GM12865 (cell line): ENCODE measurements at regions not wholly inside any gene's neighbourhood (a gene's known extent, or its start where the extent isn't known, plus 50 kb on each side); places are given as distances from the start of the nearest gene placed in this dataset.
A peak's percentile ranks its signal among the peaks of the same experiment; 100 is the strongest.

ENCODE experiments used
- DNase-seq: peaks from one replicate; pipeline ENCODE4 v3.0.0; 2010; ENCODE audit warnings: low read depth
- H3K4me3 ChIP-seq: 2 replicates; pipeline ENCODE4 v1.5.1; 2011; ENCODE audit warnings: mild to moderate bottlenecking, low read depth, low read length, control low read depth
- TF ChIP-seq, protein P1 (sequence below): IDR thresholded peaks from 2 replicates; pipeline ENCODE4 v1.5.1; 2011; ENCODE audit warnings: low read length, control low read depth, low read depth, inconsistent platforms; ENCODE audit not compliant: insufficient read depth; ENCODE audit errors: missing control alignments

DNA sequence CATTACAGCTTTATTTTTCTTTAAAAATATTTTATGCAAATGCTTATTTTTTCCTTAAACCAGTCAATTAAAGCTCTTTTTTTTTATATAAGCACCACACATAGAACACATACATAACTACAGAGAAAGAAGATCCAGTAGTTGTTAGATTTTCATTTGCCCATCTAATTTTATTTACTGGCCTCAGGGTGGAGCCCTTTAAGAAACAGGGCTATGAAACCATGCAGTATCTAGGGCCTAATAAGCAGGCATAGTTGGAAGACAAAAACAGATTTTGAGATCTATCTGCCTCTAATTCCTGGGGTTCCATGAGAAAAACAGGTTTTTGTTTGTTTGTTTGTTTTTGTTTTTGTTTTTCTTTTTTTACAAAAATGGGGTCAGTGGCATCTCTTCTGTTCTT lies 120.6 kb downstream of the BCHE start:
- TF ChIP-seq, protein P1, sequence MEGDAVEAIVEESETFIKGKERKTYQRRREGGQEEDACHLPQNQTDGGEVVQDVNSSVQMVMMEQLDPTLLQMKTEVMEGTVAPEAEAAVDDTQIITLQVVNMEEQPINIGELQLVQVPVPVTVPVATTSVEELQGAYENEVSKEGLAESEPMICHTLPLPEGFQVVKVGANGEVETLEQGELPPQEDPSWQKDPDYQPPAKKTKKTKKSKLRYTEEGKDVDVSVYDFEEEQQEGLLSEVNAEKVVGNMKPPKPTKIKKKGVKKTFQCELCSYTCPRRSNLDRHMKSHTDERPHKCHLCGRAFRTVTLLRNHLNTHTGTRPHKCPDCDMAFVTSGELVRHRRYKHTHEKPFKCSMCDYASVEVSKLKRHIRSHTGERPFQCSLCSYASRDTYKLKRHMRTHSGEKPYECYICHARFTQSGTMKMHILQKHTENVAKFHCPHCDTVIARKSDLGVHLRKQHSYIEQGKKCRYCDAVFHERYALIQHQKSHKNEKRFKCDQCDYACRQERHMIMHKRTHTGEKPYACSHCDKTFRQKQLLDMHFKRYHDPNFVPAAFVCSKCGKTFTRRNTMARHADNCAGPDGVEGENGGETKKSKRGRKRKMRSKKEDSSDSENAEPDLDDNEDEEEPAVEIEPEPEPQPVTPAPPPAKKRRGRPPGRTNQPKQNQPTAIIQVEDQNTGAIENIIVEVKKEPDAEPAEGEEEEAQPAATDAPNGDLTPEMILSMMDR: no peak
- DNase-seq: no peak
- no peak overlapping the region for H3K4me3 ChIP-seq

DNA sequence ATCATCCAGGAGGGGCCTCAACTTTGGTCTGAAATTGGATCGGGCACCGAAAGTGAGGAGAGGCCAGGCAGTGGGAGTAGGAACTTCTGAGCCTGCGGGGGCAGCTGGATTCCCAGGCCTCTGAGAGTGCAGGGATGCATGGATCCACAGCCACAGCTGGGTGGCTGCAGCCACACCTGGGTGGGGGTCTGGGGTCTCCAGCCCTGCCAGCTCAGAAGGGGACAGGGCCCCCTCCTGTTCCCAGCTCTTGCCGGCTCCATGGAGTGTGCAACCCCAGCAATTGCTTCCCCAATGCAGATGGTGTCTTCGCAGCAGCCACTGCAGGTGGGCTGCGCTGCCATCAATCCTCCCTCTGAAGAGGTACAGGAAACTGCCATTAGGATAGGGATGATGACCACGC lies 123.7 kb downstream of the BCHE start:
- no peak overlapping the region for H3K4me3 ChIP-seq
- TF ChIP-seq, protein P1: no peak
- DNase-seq: no peak

DNA sequence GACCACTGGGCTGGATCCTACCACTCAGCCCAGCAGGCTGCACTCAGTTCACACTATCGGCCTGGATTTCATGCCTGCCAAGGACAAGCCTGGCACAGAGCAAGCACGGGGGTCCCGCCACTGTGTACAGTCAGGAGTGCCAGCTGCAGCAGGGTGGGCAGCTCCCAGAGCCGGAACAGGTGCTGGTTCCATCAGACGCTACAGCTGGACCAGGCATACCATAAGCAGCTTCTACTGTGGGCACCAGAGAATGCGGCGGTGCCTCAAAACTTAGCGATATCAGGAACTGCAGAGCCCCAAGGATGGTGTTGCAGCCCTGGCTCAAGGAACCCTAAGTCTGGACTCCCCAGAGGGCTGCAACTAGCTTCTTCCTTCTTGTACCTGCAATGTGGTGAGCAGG lies 124.8 kb downstream of the BCHE start:
- H3K4me3 ChIP-seq: no peak overlapping the region
- no peak for DNase-seq
- TF ChIP-seq, protein P1: no peak

DNA sequence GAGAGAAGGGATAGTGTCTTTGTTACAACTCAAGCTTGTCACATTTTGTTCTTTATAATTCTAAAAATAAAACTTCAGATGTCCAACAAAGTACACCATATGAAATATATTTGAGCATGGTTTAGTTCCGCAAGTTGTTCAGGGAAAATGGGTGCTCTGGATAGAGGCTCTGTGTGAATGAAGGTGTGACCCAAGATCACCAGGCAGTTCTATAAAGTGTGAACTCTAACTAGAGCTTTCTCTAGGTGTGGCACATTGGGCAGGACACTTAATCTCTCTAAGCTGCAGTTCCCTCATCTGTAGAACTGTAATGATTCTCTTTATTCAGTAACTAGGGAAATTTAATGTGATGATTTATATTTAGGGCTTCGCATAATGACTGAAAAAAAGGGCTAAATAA lies 139.3 kb downstream of the BCHE start:
- TF ChIP-seq, protein P1: no peak
- DNase-seq: no peak
- H3K4me3 ChIP-seq: no peak overlapping the region

DNA sequence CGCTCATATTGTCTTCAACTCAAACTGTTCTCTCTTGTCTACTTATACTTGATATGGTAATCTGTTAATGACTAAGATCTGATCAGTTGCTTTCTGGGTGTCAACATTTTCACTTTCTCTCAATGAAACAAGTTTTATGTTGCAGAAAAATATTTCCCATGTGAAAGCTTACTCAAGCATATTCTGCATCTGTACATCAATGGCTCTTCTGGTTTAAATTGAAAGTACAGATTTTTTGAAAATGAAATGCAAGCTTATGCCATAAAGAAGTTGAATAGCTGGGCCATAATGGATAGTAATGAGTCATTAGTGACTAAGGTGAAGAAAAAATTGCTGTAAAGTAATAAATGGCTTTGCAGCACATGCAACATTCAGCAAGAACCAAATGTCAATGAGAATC lies 140.7 kb downstream of the BCHE start:
- peak; percentile 3 for DNase-seq
- no peak overlapping the region for H3K4me3 ChIP-seq
- TF ChIP-seq, protein P1: no peak

DNA sequence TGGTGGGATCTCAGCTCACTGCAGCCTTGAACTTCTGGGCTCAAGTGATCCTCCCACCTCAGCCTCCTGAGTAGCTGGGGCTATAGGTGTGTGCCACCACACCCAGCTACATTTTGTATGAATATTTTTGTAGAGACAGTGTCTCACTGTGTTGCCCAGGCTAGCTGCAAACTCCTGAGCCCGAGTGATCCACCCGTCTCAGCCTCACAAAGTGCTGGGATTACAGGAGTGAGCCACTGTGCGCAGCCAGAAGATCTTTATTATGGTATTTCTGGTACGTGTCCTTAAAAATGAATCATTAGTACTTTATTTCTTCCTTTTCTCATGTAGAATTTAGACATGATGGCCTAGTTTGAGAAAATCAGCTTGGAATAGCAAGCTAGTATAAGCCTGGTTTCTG lies 153.3 kb downstream of the BCHE start:
- DNase-seq: no peak
- TF ChIP-seq, protein P1: no peak
- no peak overlapping the region for H3K4me3 ChIP-seq

DNA sequence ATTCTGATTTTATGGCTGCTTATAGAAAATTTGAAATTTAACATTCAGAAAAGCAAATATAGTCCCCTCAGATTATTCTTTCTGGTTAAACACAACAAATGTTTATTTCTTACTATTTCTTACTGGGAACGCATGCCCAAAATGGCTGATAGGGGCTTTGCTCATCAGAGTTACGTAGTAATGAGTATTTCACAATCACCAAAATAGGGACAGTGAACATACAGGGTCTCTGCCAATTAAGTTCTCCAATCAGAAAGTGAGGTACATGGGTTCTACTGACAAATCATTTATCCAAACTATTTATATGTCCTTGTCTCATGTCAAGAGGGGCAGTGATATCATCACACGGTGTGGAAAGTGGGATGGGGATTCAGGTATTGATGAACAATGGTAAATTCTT lies 154.5 kb downstream of the BCHE start:
- TF ChIP-seq, protein P1: no peak
- DNase-seq: no peak
- no peak overlapping the region for H3K4me3 ChIP-seq
